Spleen (tissue), 11 donors: ENCODE measurements at regions not wholly inside any gene's neighbourhood (a gene's known extent, or its start where the extent isn't known, plus 50 kb on each side); places are given as distances from the start of the nearest gene placed in this dataset.

Source experiments
- DNase-seq: peaks from one replicate; pipeline ENCODE4 v3.0.0-alpha.2; 2020
- H3K27ac ChIP-seq, 8 donors: fragments of 200-600 bp; sonication (generic) in 7 of 8; 1 replicate in 4 of 8; 2 replicates in 4 of 8; pipeline versions ENCODE4 v1.5.0 to v1.8.0; 2016 to 2021; ENCODE audit warnings: inconsistent platforms in 4 of 8, mild to moderate bottlenecking in 4 of 8, moderate library complexity in 1 of 8
- H3K27me3 ChIP-seq, 7 donors: fragments of 200-600 bp; sonication (generic) in 6 of 7; replicated peaks in 1 of 7; 1 replicate in 4 of 7; 2 replicates in 3 of 7; pipeline versions ENCODE4 v1.5.0 to v1.8.0; 2016 to 2021; ENCODE audit warnings: inconsistent platforms in 3 of 7, mild to moderate bottlenecking in 1 of 7
- H3K36me3 ChIP-seq, 6 donors: fragments of 200-600 bp; sonication (generic) in 5 of 6; 1 replicate in 4 of 6; 2 replicates in 2 of 6; pipeline versions ENCODE4 v1.5.0 to v1.8.0; 2016 to 2021; ENCODE audit warnings: inconsistent platforms in 2 of 6
- H3K4me1 ChIP-seq, 6 donors: fragments of 200-600 bp; sonication (generic) in 5 of 6; 1 replicate in 3 of 6; 2 replicates in 3 of 6; pipeline versions ENCODE4 v1.5.0 to v1.8.0; 2016 to 2021; ENCODE audit warnings: inconsistent platforms in 3 of 6
- H3K4me3 ChIP-seq, 8 donors: fragments of 200-600 bp; sonication (generic) in 7 of 8; 1 replicate in 4 of 8; 2 replicates in 4 of 8; pipeline versions ENCODE4 v1.5.0 to v1.8.0; 2016 to 2021; ENCODE audit warnings: inconsistent platforms in 4 of 8, mild to moderate bottlenecking in 4 of 8, moderate library complexity in 2 of 8
- H3K9me3 ChIP-seq, 8 donors: fragments of 200-600 bp; sonication (generic) in 7 of 8; 1 replicate in 4 of 8; 2 replicates in 4 of 8; pipeline versions ENCODE4 v1.5.0 to v1.8.0; 2016 to 2021; ENCODE audit warnings: inconsistent platforms in 4 of 8
- CTCF ChIP-seq, 11 experiments: fragments of 200-600 bp in 7 of 11; fragments of 450-650 bp in 4 of 11; sonication (generic) in 4 of 11; IDR thresholded peaks in 8 of 11; conservative IDR thresholded peaks in 3 of 11; 1 replicate in 7 of 11; 2 replicates in 4 of 11; pipeline versions ENCODE4 v1.4.0 to v1.8.0; 2016 to 2021; ENCODE audit warnings: antibody characterized with exemption in 11 of 11, inconsistent platforms in 4 of 11, mild to moderate bottlenecking in 1 of 11
- POLR2A ChIP-seq, 3 donors: fragments of 450-650 bp; IDR thresholded peaks; one replicate each; pipeline ENCODE4 v1.5.1; 2017; ENCODE audit warnings: antibody characterized with exemption in 3 of 3, mild to moderate bottlenecking in 1 of 3
- POLR2AphosphoS5 ChIP-seq, 3 donors: sonication (generic); formaldehyde crosslinking; IDR thresholded peaks; one replicate each; pipeline ENCODE4 v1.5.1; 2017; ENCODE audit warnings: antibody characterized with exemption in 3 of 3
- WGBS, 5 donors: extraction: QIAGEN DNeasy Blood & Tissue Kit in 3 of 5; methylation state at CpG; one replicate each; pipeline versions ENCODE4 v1.1.5 to v1.1.7; 2013 to 2018; 5-methylcytosine and 5-hydroxymethylcytosine counted together
- intact Hi-C: fragments of 100-400 bp; cut with DNase I; formaldehyde crosslinking; loops from one replicate; pipeline ENCODE4 v1.15.0; 2023; ENCODE audit warnings: low total_unique reads
- donor health status: healthy with polysubstance abuse.
- donor health status: DM: no; HTN: no; CAD: no; lungs with moderate emphysema.
- donor health status: DM: no; HTN: no; CAD: no.
- donor health status: Bipolar disorder and iron deficiency.
- donor health status: healthy.
- donor health status: DM: no; HTN: no; CAD: no.
- donor health status: DM: yes; HTN: yes; CAD: no.

GRCh38 chr3:69493157-69493556 is 107.3 kb upstream of the FRMD4B start:
- WGBS, 5 donors = 91 to 99% (median 93%) methylated on average over 3 of the region's 3 CpGs
- intact Hi-C loops = no loop called here

GRCh38 chr3:69491975-69492374 is 106.1 kb upstream of the FRMD4B start:
- TF ChIP-seq CTCF (IDR thresholded peaks at IDR 0.05 in 8 of 11, conservative IDR thresholded peaks at IDR 0.05 in 3 of 11) (no peak), POLR2A (IDR thresholded peaks at IDR 0.05) (no peak)
- Histone ChIP-seq H3K27ac (no peak overlapping the region), H3K9me3 (no peaks in the 10 kb centered on the region), H3K4me3 (no peak overlapping the region), H3K27me3 (no peaks in the 10 kb centered on the region), H3K36me3 (no peaks in the 10 kb centered on the region), H3K4me1 (peaks cover 0 to 21% (median 0%) of the 10 kb centered on the region in 6 donors)
- intact Hi-C loops = no loop called here
- no peak for DNase-seq
- 57 to 80% (median 73%) methylated on average over 6 of the region's 6 CpGs for WGBS, 5 donors

More at GRCh38 chr3:69493157-69493556, 107.3 kb upstream of the FRMD4B start:
- Histone ChIP-seq H3K4me1 (peaks cover 0 to 21% (median 0%) of the 10 kb centered on the region in 6 donors), H3K4me3 (no peak overlapping the region), H3K36me3 (no peaks in the 10 kb centered on the region), H3K27me3 (no peaks in the 10 kb centered on the region), H3K9me3 (no peaks in the 10 kb centered on the region), H3K27ac (no peak overlapping the region)
- no peak for DNase-seq
- TF ChIP-seq POLR2AphosphoS5 (IDR thresholded peaks at IDR 0.05) (no peak), CTCF (IDR thresholded peaks at IDR 0.05 in 8 of 11, conservative IDR thresholded peaks at IDR 0.05 in 3 of 11) (no peak), POLR2A (IDR thresholded peaks at IDR 0.05) (no peak)

- Histone ChIP-seq H3K36me3 (no peaks in the 10 kb centered on the region), H3K9me3 (no peaks in the 10 kb centered on the region), H3K27ac (no peak overlapping the region), H3K4me3 (no peak overlapping the region), H3K27me3 (no peaks in the 10 kb centered on the region), H3K4me1 (peaks cover 0 to 21% (median 0%) of the 10 kb centered on the region in 6 donors)
- DNase-seq = no peak
- TF ChIP-seq POLR2A (IDR thresholded peaks at IDR 0.05) = no peak
- 80 to 84% (median 81%) methylated on average over 5 of the region's 5 CpGs for WGBS, 5 donors
- intact Hi-C loops = no loop called here
Measured at GRCh38 chr3:69490971-69491370, 105.1 kb upstream of the FRMD4B start.

- DNase-seq = no peak
- Histone ChIP-seq H3K36me3 (no peaks in the 10 kb centered on the region), H3K4me3 (no peak overlapping the region), H3K27ac (no peak overlapping the region), H3K4me1 (peaks cover 0 to 21% (median 0%) of the 10 kb centered on the region in 6 donors), H3K27me3 (no peaks in the 10 kb centered on the region), H3K9me3 (no peaks in the 10 kb centered on the region)
- 4 to 16% (median 8%) methylated on average over 1 of the region's 1 CpG for WGBS, 5 donors
- TF ChIP-seq CTCF (IDR thresholded peaks at IDR 0.05 in 8 of 11, conservative IDR thresholded peaks at IDR 0.05 in 3 of 11) = no peak
- TF ChIP-seq POLR2A (IDR thresholded peaks at IDR 0.05) = no peak
- TF ChIP-seq POLR2AphosphoS5 (IDR thresholded peaks at IDR 0.05) = no peak
- intact Hi-C loops = no loop called here
Measured at GRCh38 chr3:69490235-69490634, 104.3 kb upstream of the FRMD4B start.

GRCh38 chr3:69488026-69488425 is 102.1 kb upstream of the FRMD4B start:
- Histone ChIP-seq H3K4me1 (peaks cover 0 to 21% (median 0%) of the 10 kb centered on the region in 6 donors), H3K27ac (no peak overlapping the region), H3K27me3 (no peaks in the 10 kb centered on the region), H3K36me3 (no peaks in the 10 kb centered on the region), H3K4me3 (no peak overlapping the region), H3K9me3 (peaks cover 0 to 9% (median 0%) of the 10 kb centered on the region in 8 donors)
- intact Hi-C loops = no loop called here
- TF ChIP-seq CTCF (IDR thresholded peaks at IDR 0.05 in 8 of 11, conservative IDR thresholded peaks at IDR 0.05 in 3 of 11) = no peak
- TF ChIP-seq POLR2AphosphoS5 (IDR thresholded peaks at IDR 0.05) = no peak
- TF ChIP-seq POLR2A (IDR thresholded peaks at IDR 0.05) = no peak
- DNase-seq = no peak
